Transverse colon (tissue), 4 donors: ENCODE measurements at regions not wholly inside any gene's neighbourhood (a gene's known extent, or its start where the extent isn't known, plus 50 kb on each side); places are given as distances from the start of the nearest gene placed in this dataset.

Source experiments
- DNase-seq: peaks from one replicate; pipeline ENCODE4 v3.0.0-alpha.2; 2019
- H3K27ac ChIP-seq, 4 donors: fragments of 200-600 bp; sonication (generic); 2 replicates each; pipeline ENCODE4 v1.5.1; 2016 to 2018; ENCODE audit warnings: inconsistent platforms in 4 of 4
- H3K27me3 ChIP-seq: fragments of 200-600 bp; sonication (generic); 2 replicates; pipeline ENCODE4 v1.5.1; 2017; ENCODE audit warnings: inconsistent platforms
- H3K36me3 ChIP-seq, 4 donors: fragments of 200-600 bp; sonication (generic); 2 replicates each; pipeline ENCODE4 v1.5.1; 2017 to 2019; ENCODE audit warnings: inconsistent platforms in 4 of 4
- H3K4me1 ChIP-seq, 4 donors: fragments of 200-600 bp; sonication (generic); 2 replicates each; pipeline ENCODE4 v1.5.1; 2017 to 2020; ENCODE audit warnings: inconsistent platforms in 4 of 4
- H3K4me3 ChIP-seq, 4 donors: fragments of 200-600 bp; sonication (generic); 1 replicate in 1 of 4; 2 replicates in 3 of 4; pipeline versions ENCODE4 v1.5.1 to v1.6.1; 2017 to 2019; ENCODE audit warnings: inconsistent platforms in 4 of 4
- H3K9me3 ChIP-seq, 2 donors: fragments of 200-600 bp; sonication (generic); 2 replicates each; pipeline ENCODE4 v1.5.1; 2017 to 2019; ENCODE audit warnings: inconsistent platforms in 2 of 2
- EP300 ChIP-seq: sonication (generic); formaldehyde crosslinking; IDR thresholded peaks from one replicate; pipeline ENCODE4 v1.6.1; 2017; ENCODE audit warnings: antibody characterized with exemption, low read depth
- POLR2A ChIP-seq: fragments of 450-650 bp; IDR thresholded peaks from one replicate; pipeline ENCODE4 v1.6.1; 2016; ENCODE audit warnings: antibody characterized with exemption, mild to moderate bottlenecking, moderate library complexity
- POLR2AphosphoS5 ChIP-seq, 3 donors: sonication (generic); formaldehyde crosslinking; IDR thresholded peaks; one replicate each; pipeline ENCODE4 v1.6.1; 2016; ENCODE audit warnings: antibody characterized with exemption in 3 of 3
- WGBS, 2 donors: methylation state at CpG; one replicate each; pipeline ENCODE4 v1.1.5; 2018; ENCODE audit warnings: low coverage in 1 of 2; 5-methylcytosine and 5-hydroxymethylcytosine counted together
- in situ Hi-C, 4 donors: fragments of 200-750 bp; cut with MboI; loops; one replicate each; pipeline versions ENCODE4 v1.15.0 to v1.15.1; 2017; ENCODE audit warnings: low sequenced_read_pairs in 3 of 4, low pct_ligation_motif_present in 1 of 4, low pct_unique_long_range_greater_than_20kb in 1 of 4
- intact Hi-C: fragments of 100-400 bp; cut with DNase I; formaldehyde crosslinking; loops from one replicate; pipeline ENCODE4 v1.15.1; 2023; ENCODE audit warnings: low total_unique reads
- TF ChIP-seq, protein P1 (sequence below), 5 experiments: fragments of 200-600 bp in 3 of 5; fragments of 450-650 bp in 2 of 5; sonication (generic) in 3 of 5; IDR thresholded peaks; 1 replicate in 2 of 5; 2 replicates in 3 of 5; pipeline ENCODE4 v1.5.1; 2016 to 2017; ENCODE audit warnings: antibody characterized with exemption in 5 of 5, inconsistent platforms in 3 of 5, mild to moderate bottlenecking in 2 of 5, moderate library complexity in 1 of 5

GRCh38 chr7:131090188-131090587, 237.5 kb upstream of the MKLN1 start:
- H3K9me3 ChIP-seq, result no peaks in the 10 kb centered on the region
- no peaks in the 10 kb centered on the region for H3K27me3 ChIP-seq
- H3K4me1 ChIP-seq, result peaks cover 4 to 50% (median 27%) of the 10 kb centered on the region in 4 donors
- no peaks in the 10 kb centered on the region for H3K36me3 ChIP-seq
- no peak for DNase-seq
- intact Hi-C loops, result no loop called here
- 33 to 47% methylated on average over 2 of the region's 2 CpGs for WGBS, 2 donors
- TF ChIP-seq EP300 (no peak), POLR2AphosphoS5 (IDR thresholded peaks at IDR 0.05) (no peak), POLR2A (no peak)
- TF ChIP-seq, protein P1, sequence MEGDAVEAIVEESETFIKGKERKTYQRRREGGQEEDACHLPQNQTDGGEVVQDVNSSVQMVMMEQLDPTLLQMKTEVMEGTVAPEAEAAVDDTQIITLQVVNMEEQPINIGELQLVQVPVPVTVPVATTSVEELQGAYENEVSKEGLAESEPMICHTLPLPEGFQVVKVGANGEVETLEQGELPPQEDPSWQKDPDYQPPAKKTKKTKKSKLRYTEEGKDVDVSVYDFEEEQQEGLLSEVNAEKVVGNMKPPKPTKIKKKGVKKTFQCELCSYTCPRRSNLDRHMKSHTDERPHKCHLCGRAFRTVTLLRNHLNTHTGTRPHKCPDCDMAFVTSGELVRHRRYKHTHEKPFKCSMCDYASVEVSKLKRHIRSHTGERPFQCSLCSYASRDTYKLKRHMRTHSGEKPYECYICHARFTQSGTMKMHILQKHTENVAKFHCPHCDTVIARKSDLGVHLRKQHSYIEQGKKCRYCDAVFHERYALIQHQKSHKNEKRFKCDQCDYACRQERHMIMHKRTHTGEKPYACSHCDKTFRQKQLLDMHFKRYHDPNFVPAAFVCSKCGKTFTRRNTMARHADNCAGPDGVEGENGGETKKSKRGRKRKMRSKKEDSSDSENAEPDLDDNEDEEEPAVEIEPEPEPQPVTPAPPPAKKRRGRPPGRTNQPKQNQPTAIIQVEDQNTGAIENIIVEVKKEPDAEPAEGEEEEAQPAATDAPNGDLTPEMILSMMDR (IDR thresholded peaks at IDR 0.05), result no peak
- in situ Hi-C loops, result no loop called here
- H3K4me3 ChIP-seq, result no peak overlapping the region
- H3K27ac ChIP-seq, result peak overlapping the region in 2 of 4 donors; percentile 23 to 44

DNA sequence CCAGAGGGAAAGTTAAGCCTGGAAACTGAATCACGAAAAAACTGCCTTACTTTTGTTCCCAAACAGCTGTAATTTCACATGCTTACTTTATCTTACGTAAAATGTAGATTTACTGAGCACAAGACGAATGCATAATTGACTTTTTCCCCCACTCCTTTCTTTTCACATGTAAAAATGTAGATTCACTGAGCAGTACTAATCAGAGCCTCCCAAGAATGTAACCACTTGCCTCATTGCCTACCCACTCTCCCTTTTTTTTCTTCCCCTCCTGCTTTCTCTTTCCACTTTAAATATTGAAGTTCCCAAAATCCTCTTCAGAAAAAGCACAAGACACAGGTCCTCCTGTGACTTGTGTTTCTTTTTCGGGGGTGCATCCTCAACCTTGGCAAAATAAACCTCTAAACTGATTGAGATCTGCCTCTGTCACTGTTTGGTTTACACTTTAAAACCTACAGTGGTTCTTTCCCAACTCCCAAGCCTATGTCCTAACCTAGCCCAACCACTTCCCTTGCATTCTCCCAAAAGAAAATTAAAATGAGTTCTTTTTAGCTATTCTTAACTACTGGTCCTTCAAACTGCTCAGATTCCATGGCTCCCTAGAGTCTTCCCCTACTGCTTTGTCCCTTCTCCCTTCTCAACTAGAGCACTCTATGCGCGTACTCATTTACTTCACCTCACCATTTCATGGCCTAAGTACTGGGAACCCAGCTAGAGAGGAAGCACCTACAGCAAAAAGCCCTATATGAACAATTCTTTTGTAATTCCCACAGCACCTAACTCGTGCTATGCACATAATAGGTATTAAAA, 236.6 kb upstream of the MKLN1 start:
- Histone ChIP-seq H3K4me1 (peaks cover 4 to 50% (median 27%) of the 10 kb centered on the region in 4 donors), H3K27ac (no peak overlapping the region), H3K36me3 (no peaks in the 10 kb centered on the region), H3K9me3 (no peaks in the 10 kb centered on the region), H3K4me3 (no peak overlapping the region), H3K27me3 (no peaks in the 10 kb centered on the region)
- no peak for DNase-seq
- in situ Hi-C loops, result no loop called here
- intact Hi-C loops, result no loop called here
- TF ChIP-seq, protein P1 (IDR thresholded peaks at IDR 0.05), result no peak
- TF ChIP-seq EP300 (no peak), POLR2AphosphoS5 (IDR thresholded peaks at IDR 0.05) (no peak), POLR2A (no peak)
- WGBS, 2 donors, result 87 to 98% methylated on average over 5 to 7 of the region's 7 CpGs

DNA sequence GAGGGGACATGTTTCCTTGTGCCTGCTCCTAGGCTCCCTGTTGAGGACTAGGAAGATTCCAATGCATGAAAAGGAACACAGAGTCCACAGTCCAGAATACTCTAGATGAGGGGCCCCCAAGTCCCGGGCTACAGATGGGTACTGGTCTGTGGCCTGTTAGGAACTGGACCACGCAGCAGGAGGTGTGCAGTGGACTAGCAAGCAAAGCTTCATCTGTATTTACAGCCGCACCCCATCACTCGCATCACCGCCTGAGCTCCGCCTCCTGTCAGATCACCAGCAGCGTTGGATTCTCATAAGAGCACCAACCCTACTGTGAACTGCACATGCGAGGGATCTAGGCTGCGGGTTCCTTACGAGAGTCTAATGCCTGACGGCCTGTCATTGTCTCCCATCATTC, 233.0 kb upstream of the MKLN1 start:
- Histone ChIP-seq H3K4me1 (peaks cover 17 to 75% (median 39%) of the 10 kb centered on the region in 4 donors), H3K4me3 (no peak overlapping the region), H3K9me3 (no peaks in the 10 kb centered on the region), H3K27me3 (no peaks in the 10 kb centered on the region), H3K27ac (no peak overlapping the region), H3K36me3 (no peaks in the 10 kb centered on the region)
- TF ChIP-seq EP300 (no peak), POLR2A (no peak), POLR2AphosphoS5 (IDR thresholded peaks at IDR 0.05) (no peak)
- TF ChIP-seq, protein P1 (IDR thresholded peaks at IDR 0.05), result no peak
- in situ Hi-C loops, result no loop called here
- 94 to 96% methylated on average over 5 to 11 of the region's 11 CpGs for WGBS, 2 donors
- DNase-seq, result no peak
- intact Hi-C loops, result no loop called here

DNA sequence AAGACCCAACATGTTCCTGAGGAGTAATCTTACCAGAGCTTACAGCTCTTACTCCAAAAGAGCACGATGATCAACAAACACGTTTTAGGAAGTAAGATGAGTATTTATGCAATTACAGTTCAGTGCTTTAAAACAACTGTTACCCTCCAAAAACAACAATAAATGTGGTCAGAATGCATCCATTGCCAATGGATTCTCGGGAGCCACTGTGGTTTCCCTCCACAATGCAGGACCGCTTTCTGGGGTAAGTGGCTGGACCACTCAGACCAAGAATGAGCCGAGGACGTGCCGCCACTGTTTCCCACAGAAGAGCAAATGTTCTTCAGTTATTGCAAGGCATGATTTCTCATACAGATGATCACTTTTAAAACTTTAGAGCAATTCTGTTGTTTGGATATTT, 232.3 kb upstream of the MKLN1 start:
- 73 to 84% methylated on average over 7 of the region's 7 CpGs for WGBS, 2 donors
- H3K9me3 ChIP-seq, result no peaks in the 10 kb centered on the region
- no peak for DNase-seq
- peaks cover 20 to 73% (median 35%) of the 10 kb centered on the region in 4 donors for H3K4me1 ChIP-seq
- in situ Hi-C loops, result no loop called here
- H3K27me3 ChIP-seq, result no peaks in the 10 kb centered on the region
- no peaks in the 10 kb centered on the region for H3K36me3 ChIP-seq
- H3K4me3 ChIP-seq, result no peak overlapping the region
- intact Hi-C loops, result no loop called here
- TF ChIP-seq, protein P1 (IDR thresholded peaks at IDR 0.05), result no peak
- TF ChIP-seq EP300 (no peak), POLR2AphosphoS5 (IDR thresholded peaks at IDR 0.05) (no peak), POLR2A (no peak)
- H3K27ac ChIP-seq, result no peak overlapping the region
